ENCODE measurements at regions not wholly inside any gene's neighbourhood (a gene's known extent, or its start where the extent isn't known, plus 50 kb on each side); places are given as distances from the start of the nearest gene placed in this dataset.

DNA sequence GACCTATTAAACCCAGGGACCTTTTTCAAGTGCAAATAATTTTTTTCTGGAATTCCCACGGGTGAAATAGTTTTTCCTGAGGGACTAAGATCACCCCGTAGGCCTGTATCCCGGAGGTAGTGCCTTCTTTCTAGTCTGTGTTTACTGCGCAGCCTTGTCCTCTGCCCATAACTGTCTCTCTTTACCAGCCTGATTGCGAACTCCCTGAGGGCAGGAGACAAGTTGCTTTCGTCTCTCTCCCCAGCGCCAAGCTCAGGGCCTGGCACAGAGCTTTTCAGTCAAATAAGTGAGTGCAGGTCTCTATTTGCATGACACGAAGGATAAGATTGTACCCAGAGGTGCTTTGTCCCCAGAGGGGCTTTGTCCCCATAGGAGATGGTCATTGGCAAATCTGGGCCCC lies 123.9 kb downstream of the DDX1 start:
- H3K36me3 Mint-ChIP-seq (ENCODE audit: insufficient read depth, unreplicated experiment) = no peaks in the 10 kb centered on the region
- H3K27ac Mint-ChIP-seq (ENCODE audit: low read depth, unreplicated experiment) = no peak overlapping the region
- no peaks in the 10 kb centered on the region for H3K4me1 Mint-ChIP-seq (ENCODE audit: insufficient read depth, unreplicated experiment)
- H3K4me3 Mint-ChIP-seq (ENCODE audit: unreplicated experiment) = no peak overlapping the region
- H3K27me3 Mint-ChIP-seq (ENCODE audit: insufficient read depth, unreplicated experiment) = peaks cover 8% of the 10 kb centered on the region
- ChIA-PET POLR2A (no interaction called here), CTCF (no interaction called here)
- TF ChIP-seq, protein P1, sequence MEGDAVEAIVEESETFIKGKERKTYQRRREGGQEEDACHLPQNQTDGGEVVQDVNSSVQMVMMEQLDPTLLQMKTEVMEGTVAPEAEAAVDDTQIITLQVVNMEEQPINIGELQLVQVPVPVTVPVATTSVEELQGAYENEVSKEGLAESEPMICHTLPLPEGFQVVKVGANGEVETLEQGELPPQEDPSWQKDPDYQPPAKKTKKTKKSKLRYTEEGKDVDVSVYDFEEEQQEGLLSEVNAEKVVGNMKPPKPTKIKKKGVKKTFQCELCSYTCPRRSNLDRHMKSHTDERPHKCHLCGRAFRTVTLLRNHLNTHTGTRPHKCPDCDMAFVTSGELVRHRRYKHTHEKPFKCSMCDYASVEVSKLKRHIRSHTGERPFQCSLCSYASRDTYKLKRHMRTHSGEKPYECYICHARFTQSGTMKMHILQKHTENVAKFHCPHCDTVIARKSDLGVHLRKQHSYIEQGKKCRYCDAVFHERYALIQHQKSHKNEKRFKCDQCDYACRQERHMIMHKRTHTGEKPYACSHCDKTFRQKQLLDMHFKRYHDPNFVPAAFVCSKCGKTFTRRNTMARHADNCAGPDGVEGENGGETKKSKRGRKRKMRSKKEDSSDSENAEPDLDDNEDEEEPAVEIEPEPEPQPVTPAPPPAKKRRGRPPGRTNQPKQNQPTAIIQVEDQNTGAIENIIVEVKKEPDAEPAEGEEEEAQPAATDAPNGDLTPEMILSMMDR (IDR thresholded peaks at IDR 0.05; ENCODE audit: unreplicated experiment) = no peak
- H3K9me3 Mint-ChIP-seq (ENCODE audit: unreplicated experiment) = no peaks in the 10 kb centered on the region
- no TSS peak for BruUV-seq (replicated peaks)
- no peak for DNase-seq (ENCODE audit: unreplicated experiment)
- intact Hi-C loops (cut with micrococcal nuclease) = no loop called here

DNA sequence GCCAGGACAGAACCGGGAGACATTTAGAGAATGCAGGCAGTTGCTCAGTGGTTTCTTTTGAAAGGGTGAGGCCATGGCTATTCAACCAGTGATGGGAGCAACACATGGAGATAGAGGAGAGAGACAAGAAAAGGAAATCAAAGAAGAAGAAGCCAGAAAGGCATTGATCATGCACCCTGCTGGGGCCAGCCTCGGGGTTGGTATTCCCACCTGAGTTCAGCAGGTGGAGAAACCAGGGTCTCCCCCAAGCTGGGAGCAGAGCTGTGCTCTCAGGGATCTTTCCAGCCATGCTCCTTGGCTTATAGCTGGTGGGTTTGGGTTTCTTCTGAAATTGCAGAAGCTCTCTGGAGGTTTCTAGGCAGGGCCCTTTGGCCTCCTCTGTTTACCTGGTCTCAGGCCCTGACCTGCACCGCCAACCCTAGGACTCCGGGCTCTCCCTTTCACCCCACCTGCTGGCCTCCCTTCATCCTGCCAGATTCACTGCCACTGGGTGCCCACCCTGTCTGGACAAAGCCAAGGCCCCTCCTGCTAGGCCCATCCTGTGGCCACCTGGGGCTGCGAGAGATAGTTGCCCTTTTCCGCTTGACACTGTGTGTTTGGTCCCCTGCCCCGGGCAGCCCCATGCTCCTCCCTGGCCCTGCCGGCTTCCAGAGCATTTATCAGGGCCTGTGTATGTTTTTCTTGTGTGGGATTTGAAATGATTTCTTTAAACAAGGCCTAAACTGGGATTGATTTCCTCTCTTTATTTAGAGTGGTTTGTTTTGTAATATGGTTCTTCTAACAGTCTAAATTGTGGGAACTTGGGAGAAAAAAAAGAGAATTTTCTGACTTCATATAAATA lies 126.7 kb downstream of the DDX1 start:
- Mint-ChIP-seq H3K27ac (ENCODE audit: low read depth, unreplicated experiment) (no peak overlapping the region), H3K4me3 (ENCODE audit: unreplicated experiment) (no peak overlapping the region), H3K36me3 (ENCODE audit: insufficient read depth, unreplicated experiment) (no peaks in the 10 kb centered on the region), H3K9me3 (ENCODE audit: unreplicated experiment) (no peaks in the 10 kb centered on the region), H3K27me3 (ENCODE audit: insufficient read depth, unreplicated experiment) (peaks cover 23% of the 10 kb centered on the region), H3K4me1 (ENCODE audit: insufficient read depth, unreplicated experiment) (no peaks in the 10 kb centered on the region)
- CTCF ChIA-PET = interaction anchor here (0.6 kb wide), 1 partner anchor 290 kb away, joined by 3 read pairs; no protein-coding TSS in a partner anchor
- TF ChIP-seq, protein P1 (IDR thresholded peaks at IDR 0.05; ENCODE audit: unreplicated experiment) = no peak
- POLR2A ChIA-PET = no interaction called here
- no peak for DNase-seq (ENCODE audit: unreplicated experiment)
- intact Hi-C loops (cut with micrococcal nuclease) = no loop called here
- no TSS peak for BruUV-seq (replicated peaks)

GRCh38 chr2:15718944-15719323 lies 127.3 kb downstream of the DDX1 start:
- Mint-ChIP-seq H3K36me3 (ENCODE audit: insufficient read depth, unreplicated experiment) (no peaks in the 10 kb centered on the region), H3K27me3 (ENCODE audit: insufficient read depth, unreplicated experiment) (peaks cover 29% of the 10 kb centered on the region), H3K9me3 (ENCODE audit: unreplicated experiment) (no peaks in the 10 kb centered on the region), H3K27ac (ENCODE audit: low read depth, unreplicated experiment) (no peak overlapping the region), H3K4me3 (ENCODE audit: unreplicated experiment) (no peak overlapping the region), H3K4me1 (ENCODE audit: insufficient read depth, unreplicated experiment) (no peaks in the 10 kb centered on the region)
- ChIA-PET CTCF (no interaction called here), POLR2A (no interaction called here)
- intact Hi-C loops (cut with micrococcal nuclease) = no loop called here
- TF ChIP-seq, protein P1 (IDR thresholded peaks at IDR 0.05; ENCODE audit: unreplicated experiment) = no peak
- no TSS peak for BruUV-seq (replicated peaks)
- no peak for DNase-seq (ENCODE audit: unreplicated experiment)

GRCh38 chr2:15719566-15720313 lies 128.1 kb downstream of the DDX1 start:
- Mint-ChIP-seq H3K4me1 (ENCODE audit: insufficient read depth, unreplicated experiment) (no peaks in the 10 kb centered on the region), H3K27ac (ENCODE audit: low read depth, unreplicated experiment) (no peak overlapping the region), H3K36me3 (ENCODE audit: insufficient read depth, unreplicated experiment) (no peaks in the 10 kb centered on the region), H3K27me3 (ENCODE audit: insufficient read depth, unreplicated experiment) (peaks cover 37% of the 10 kb centered on the region), H3K9me3 (ENCODE audit: unreplicated experiment) (no peaks in the 10 kb centered on the region), H3K4me3 (ENCODE audit: unreplicated experiment) (no peak overlapping the region)
- ChIA-PET CTCF (no interaction called here), POLR2A (no interaction called here)
- BruUV-seq (replicated peaks) = no TSS peak
- TF ChIP-seq, protein P1 (IDR thresholded peaks at IDR 0.05; ENCODE audit: unreplicated experiment) = no peak
- intact Hi-C loops (cut with micrococcal nuclease) = no loop called here
- no peak for DNase-seq (ENCODE audit: unreplicated experiment)

All from MCF 10A (cell line).